Heart right ventricle (tissue), 16 donors: ENCODE measurements at regions not wholly inside any gene's neighbourhood (a gene's known extent, or its start where the extent isn't known, plus 50 kb on each side); places are given as distances from the start of the nearest gene placed in this dataset.
A peak's percentile ranks its signal among the peaks of the same experiment; 100 is the strongest.

Experiments used
- ATAC-seq, 8 donors: fragments of 200-7000 bp; cut with Tn5 transposase; one replicate each; pipeline ENCODE4 v1.9.1; 2020; ENCODE audit warnings: mild to moderate bottlenecking in 8 of 8, moderate library complexity in 8 of 8, moderate number of reproducible peaks in 1 of 8
- DNase-seq, 2 donors: peaks; one replicate each; pipeline ENCODE4 v3.0.0-alpha.2; 2020
- H3K27ac ChIP-seq, 10 donors: fragments of 200-600 bp; sonication (generic) in 2 of 10; one replicate each; pipeline versions ENCODE4 v1.5.0 to v1.8.0; 2020 to 2022; ENCODE audit warnings: mild to moderate bottlenecking in 3 of 10
- H3K27me3 ChIP-seq, 7 donors: fragments of 200-600 bp; one replicate each; pipeline ENCODE4 v1.8.0; 2021 to 2022; ENCODE audit warnings: mild to moderate bottlenecking in 2 of 7
- H3K36me3 ChIP-seq, 9 donors: fragments of 200-600 bp; sonication (generic) in 1 of 9; one replicate each; pipeline versions ENCODE4 v1.5.0 to v1.8.0; 2020 to 2022; ENCODE audit warnings: mild to moderate bottlenecking in 2 of 9
- H3K4me1 ChIP-seq, 9 donors: fragments of 200-600 bp; sonication (generic) in 1 of 9; one replicate each; pipeline versions ENCODE4 v1.5.0 to v1.8.0; 2020 to 2022; ENCODE audit warnings: mild to moderate bottlenecking in 4 of 9
- H3K4me3 ChIP-seq, 10 donors: fragments of 200-600 bp; sonication (generic) in 2 of 10; one replicate each; pipeline versions ENCODE4 v1.5.0 to v1.8.0; 2020 to 2022; ENCODE audit warnings: mild to moderate bottlenecking in 7 of 10, moderate library complexity in 2 of 10
- H3K9me3 ChIP-seq, 11 donors: fragments of 200-600 bp in 10 of 11; sonication (generic) in 2 of 11; one replicate each; pipeline versions ENCODE4 v1.5.0 to v1.8.0; 2013 to 2022; ENCODE audit warnings: mild to moderate bottlenecking in 2 of 11, control low read depth in 1 of 11, moderate library complexity in 1 of 11
- WGBS, 2 donors: extraction: QIAGEN DNeasy Blood & Tissue Kit; methylation state at CpG; one replicate each; pipeline ENCODE4 v1.1.7; 2013; ENCODE audit warnings: inconsistent platforms in 1 of 2; 5-methylcytosine and 5-hydroxymethylcytosine counted together
- intact Hi-C, 10 donors: fragments of 100-400 bp; cut with DNase I; formaldehyde crosslinking; loops; one replicate each; pipeline versions ENCODE4 v1.11.1 to v1.14.2; 2022
- TF ChIP-seq, protein P1 (sequence below), 9 donors: fragments of 200-600 bp; sonication (generic) in 2 of 9; IDR thresholded peaks; one replicate each; pipeline versions ENCODE4 v1.5.0 to v1.8.0; 2021 to 2022; ENCODE audit warnings: antibody characterized with exemption in 9 of 9, mild to moderate bottlenecking in 5 of 9, moderate library complexity in 1 of 9
- donor health status: Arrhythmogenic right ventricular cardiomyopathy.
- donor health status: ischemic (EF 13 %, LVEDD 7.1; RV severe dilation, severe dysfunction).
- donor health status: healthy with polysubstance abuse.
- donor health status: DM: no; HTN: yes; CAD: no.
- donor health status: DM: no; HTN: no; CAD: no.
- donor health status: ischemic (EF 25% LVEDD 6.9; RV normal size, moderate dysfunction).
- donor health status: ischemic (EF 25% LVEDD 5.7; RV mildly dilated, moderate dysfunction).
- donor health status: healthy.
- donor health status: DM: yes; HTN: yes; CAD: no.
- donor health status: Ischemic cardiomyopathy.
- donor health status: ischemic (EF 35%, LVEDD 5.7; RV mildly dilated, moderate dysfunction).
- donor health status: nonischemic (EF 11% LVEDD 7.7; RV severe dilation, severe dysfunction).
- donor health status: DM: yes; HTN: yes; CAD: no.
- donor health status: PGD.
- donor health status: ischemic (EF 29% LVEDD 5.4; RV normal size, mild dysfunction).
- donor health status: nonischemic (EF 23%, LVEDD 6.1; RV moderate dilation, normal function).

DNA sequence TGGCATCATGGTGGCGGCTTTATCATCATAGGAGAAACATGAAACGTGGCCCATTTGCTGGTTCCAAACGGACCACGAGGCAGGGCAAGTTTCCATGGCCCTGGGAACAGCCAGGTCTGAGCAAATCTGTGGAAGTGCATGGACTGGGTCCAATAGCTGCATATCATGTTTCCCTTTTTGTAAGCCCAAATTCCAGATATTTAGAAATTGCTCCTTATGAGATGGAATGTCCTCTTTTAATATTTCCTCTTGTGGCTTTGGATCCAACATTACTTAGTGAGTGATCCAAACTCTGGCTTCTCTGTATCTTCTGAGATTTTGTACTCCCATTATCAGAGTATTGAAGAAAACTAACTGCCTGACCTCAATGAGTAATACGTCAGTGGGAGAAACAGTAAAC, 79.8 kb upstream of the FBXL7 start:
- TF ChIP-seq, protein P1, sequence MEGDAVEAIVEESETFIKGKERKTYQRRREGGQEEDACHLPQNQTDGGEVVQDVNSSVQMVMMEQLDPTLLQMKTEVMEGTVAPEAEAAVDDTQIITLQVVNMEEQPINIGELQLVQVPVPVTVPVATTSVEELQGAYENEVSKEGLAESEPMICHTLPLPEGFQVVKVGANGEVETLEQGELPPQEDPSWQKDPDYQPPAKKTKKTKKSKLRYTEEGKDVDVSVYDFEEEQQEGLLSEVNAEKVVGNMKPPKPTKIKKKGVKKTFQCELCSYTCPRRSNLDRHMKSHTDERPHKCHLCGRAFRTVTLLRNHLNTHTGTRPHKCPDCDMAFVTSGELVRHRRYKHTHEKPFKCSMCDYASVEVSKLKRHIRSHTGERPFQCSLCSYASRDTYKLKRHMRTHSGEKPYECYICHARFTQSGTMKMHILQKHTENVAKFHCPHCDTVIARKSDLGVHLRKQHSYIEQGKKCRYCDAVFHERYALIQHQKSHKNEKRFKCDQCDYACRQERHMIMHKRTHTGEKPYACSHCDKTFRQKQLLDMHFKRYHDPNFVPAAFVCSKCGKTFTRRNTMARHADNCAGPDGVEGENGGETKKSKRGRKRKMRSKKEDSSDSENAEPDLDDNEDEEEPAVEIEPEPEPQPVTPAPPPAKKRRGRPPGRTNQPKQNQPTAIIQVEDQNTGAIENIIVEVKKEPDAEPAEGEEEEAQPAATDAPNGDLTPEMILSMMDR (IDR thresholded peaks at IDR 0.05), result no peak
- Histone ChIP-seq H3K36me3 (no peaks in the 10 kb centered on the region), H3K4me3 (no peak overlapping the region), H3K9me3 (peaks cover 0 to 12% (median 0%) of the 10 kb centered on the region in 11 donors), H3K27me3 (no peaks in the 10 kb centered on the region), H3K27ac (no peak overlapping the region), H3K4me1 (no peaks in the 10 kb centered on the region)
- peak in 4 of 8 donors; percentile 30 to 66 (median 58) for ATAC-seq
- 63 to 77% methylated on average over 5 of the region's 5 CpGs for WGBS, 2 donors
- DNase-seq, result peak in 1 of 2 donors; percentile 44
- intact Hi-C loops, result no loop called here

DNA sequence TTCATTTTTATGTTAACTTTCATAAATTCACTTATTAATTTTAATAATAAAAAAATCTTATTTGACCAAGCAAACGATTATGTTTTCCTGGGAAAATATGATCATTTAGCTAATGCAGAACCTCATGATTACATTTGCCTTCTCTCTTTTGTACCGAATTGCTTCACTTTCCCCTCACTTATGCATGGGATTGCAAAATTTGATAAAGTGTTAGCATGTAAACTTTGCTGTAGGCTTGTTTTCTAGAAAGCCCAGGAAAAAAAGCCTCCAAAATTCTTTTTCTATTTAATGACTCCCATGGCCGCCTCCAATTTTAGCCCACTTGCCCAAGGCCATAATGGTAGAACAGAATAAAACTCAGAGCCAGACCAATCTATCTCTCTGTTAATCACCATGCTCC, 82.8 kb upstream of the FBXL7 start:
- H3K9me3 ChIP-seq, result peaks cover 0 to 17% (median 0%) of the 10 kb centered on the region in 11 donors
- WGBS, 2 donors, result 92 to 96% methylated on average over 3 of the region's 3 CpGs
- no peak for ATAC-seq
- TF ChIP-seq, protein P1 (IDR thresholded peaks at IDR 0.05), result no peak
- no peak for DNase-seq
- intact Hi-C loops, result no loop called here
- H3K4me1 ChIP-seq, result no peaks in the 10 kb centered on the region
- H3K27me3 ChIP-seq, result no peaks in the 10 kb centered on the region
- H3K27ac ChIP-seq, result no peak overlapping the region
- no peak overlapping the region for H3K4me3 ChIP-seq
- no peaks in the 10 kb centered on the region for H3K36me3 ChIP-seq

DNA sequence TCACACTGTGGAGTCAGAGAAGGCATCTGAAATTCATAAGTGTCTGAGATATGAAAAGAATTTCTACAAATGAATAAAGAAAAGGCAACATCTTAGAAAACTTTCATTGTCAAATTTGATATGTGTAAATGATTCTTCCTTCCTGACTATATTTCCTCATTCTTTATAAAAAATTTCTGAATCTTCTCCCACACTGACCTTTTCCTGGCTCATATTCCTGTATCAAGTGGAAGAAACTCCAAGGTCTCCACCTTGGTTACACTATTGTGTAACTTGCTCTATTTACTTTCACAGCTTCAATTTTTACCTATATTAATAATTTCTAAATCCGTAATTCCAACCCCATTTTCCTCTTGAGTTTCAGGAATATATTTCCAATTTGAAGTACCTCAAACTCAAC, 93.5 kb upstream of the FBXL7 start:
- intact Hi-C loops, result no loop called here
- Histone ChIP-seq H3K27me3 (no peaks in the 10 kb centered on the region), H3K36me3 (no peaks in the 10 kb centered on the region), H3K4me1 (no peaks in the 10 kb centered on the region), H3K9me3 (peaks cover 0 to 29% (median 14%) of the 10 kb centered on the region in 11 donors), H3K4me3 (no peak overlapping the region), H3K27ac (no peak overlapping the region)
- WGBS, 2 donors, result 88 to 92% methylated on average over 1 of the region's 1 CpG
- TF ChIP-seq, protein P1 (IDR thresholded peaks at IDR 0.05), result no peak
- no peak for ATAC-seq
- DNase-seq, result no peak

GRCh38 chr5:15393146-15393545, 106.8 kb upstream of the FBXL7 start:
- TF ChIP-seq, protein P1 (IDR thresholded peaks at IDR 0.05), result no peak
- no peaks in the 10 kb centered on the region for H3K27me3 ChIP-seq
- H3K9me3 ChIP-seq, result no peaks in the 10 kb centered on the region
- H3K4me1 ChIP-seq, result no peaks in the 10 kb centered on the region
- no peak overlapping the region for H3K27ac ChIP-seq
- DNase-seq (no peak), ATAC-seq (no peak)
- no peaks in the 10 kb centered on the region for H3K36me3 ChIP-seq
- H3K4me3 ChIP-seq, result no peak overlapping the region
- intact Hi-C loops, result no loop called here
- 97 to 98% methylated on average over 1 of the region's 1 CpG for WGBS, 2 donors
